Right lobe of liver (tissue), 4 donors: ENCODE measurements at regions not wholly inside any gene's neighbourhood (a gene's known extent, or its start where the extent isn't known, plus 50 kb on each side); places are given as distances from the start of the nearest gene placed in this dataset.

Source experiments
- POLR2A ChIP-seq: fragments of 450-650 bp; IDR thresholded peaks from one replicate; pipeline ENCODE4 v1.6.1; 2017; ENCODE audit warnings: antibody characterized with exemption, mild to moderate bottlenecking
- TF ChIP-seq, protein P1 (sequence below), 4 donors: fragments of 200-600 bp in 3 of 4; fragments of 450-650 bp in 1 of 4; IDR thresholded peaks; one replicate each; pipeline versions ENCODE4 v1.5.1 to v1.8.0; 2016 to 2022; ENCODE audit warnings: antibody characterized with exemption in 4 of 4, mild to moderate bottlenecking in 2 of 4
- donor health status: DM: no; HTN: no; CAD: no.
- donor health status: DM: no; HTN: no; CAD: no.
- donor health status: DM: no; HTN: yes; CAD: no.

DNA sequence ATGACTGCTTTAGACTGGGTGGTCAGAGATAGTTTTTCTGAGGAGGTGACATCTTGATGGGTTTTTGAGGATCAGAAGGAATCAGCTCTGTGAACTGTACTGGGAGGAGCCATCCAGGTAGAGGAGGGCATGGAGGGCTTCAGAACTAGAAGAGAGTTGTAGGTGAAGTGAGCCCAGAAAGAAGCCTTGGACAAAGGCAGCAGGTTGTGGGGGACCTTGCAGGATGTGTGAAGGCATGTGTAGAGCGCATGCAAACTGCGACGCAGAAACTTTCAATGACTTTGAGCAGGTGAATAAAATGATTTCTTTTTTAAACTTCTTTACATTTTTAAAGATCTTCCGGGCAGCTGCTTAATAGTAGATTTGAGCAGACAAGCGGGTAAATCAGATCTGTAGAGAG is 83.9 kb upstream of the SIX2 start:
- TF ChIP-seq, protein P1, sequence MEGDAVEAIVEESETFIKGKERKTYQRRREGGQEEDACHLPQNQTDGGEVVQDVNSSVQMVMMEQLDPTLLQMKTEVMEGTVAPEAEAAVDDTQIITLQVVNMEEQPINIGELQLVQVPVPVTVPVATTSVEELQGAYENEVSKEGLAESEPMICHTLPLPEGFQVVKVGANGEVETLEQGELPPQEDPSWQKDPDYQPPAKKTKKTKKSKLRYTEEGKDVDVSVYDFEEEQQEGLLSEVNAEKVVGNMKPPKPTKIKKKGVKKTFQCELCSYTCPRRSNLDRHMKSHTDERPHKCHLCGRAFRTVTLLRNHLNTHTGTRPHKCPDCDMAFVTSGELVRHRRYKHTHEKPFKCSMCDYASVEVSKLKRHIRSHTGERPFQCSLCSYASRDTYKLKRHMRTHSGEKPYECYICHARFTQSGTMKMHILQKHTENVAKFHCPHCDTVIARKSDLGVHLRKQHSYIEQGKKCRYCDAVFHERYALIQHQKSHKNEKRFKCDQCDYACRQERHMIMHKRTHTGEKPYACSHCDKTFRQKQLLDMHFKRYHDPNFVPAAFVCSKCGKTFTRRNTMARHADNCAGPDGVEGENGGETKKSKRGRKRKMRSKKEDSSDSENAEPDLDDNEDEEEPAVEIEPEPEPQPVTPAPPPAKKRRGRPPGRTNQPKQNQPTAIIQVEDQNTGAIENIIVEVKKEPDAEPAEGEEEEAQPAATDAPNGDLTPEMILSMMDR (IDR thresholded peaks at IDR 0.05) = no peak
- no peak for TF ChIP-seq POLR2A
